Pancreas (tissue), 10 donors: ENCODE measurements at regions not wholly inside any gene's neighbourhood (a gene's known extent, or its start where the extent isn't known, plus 50 kb on each side); places are given as distances from the start of the nearest gene placed in this dataset.
"Not testable (repeated sequence)": the region's sequence is repeated elsewhere in the genome, so short reads cannot be mapped to it uniquely, and the experiment has no call there.

Source experiments
- ATAC-seq, 4 donors: fragments of 200-7000 bp; cut with Tn5 transposase; one replicate each; pipeline versions ENCODE4 v1.8.0 to v1.9.1; 2020; ENCODE audit warnings: mild to moderate bottlenecking in 4 of 4, moderate library complexity in 4 of 4
- DNase-seq, 6 donors: peaks; one replicate each; pipeline ENCODE4 v3.0.0-alpha.2; 2020
- FAIRE-seq: peaks from 2 replicates; lab custom pipeline; 2012; peaks lifted over from hg19 to GRCh38; lab: Jason Lieb, UNC
- H3K27ac ChIP-seq, 4 donors: fragments of 200-600 bp; sonication (generic); 1 replicate in 3 of 4; 2 replicates in 1 of 4; pipeline versions ENCODE4 v1.5.0 to v1.8.0; 2020
- H3K27me3 ChIP-seq, 4 donors: fragments of 200-600 bp; one replicate each; pipeline ENCODE4 v1.8.0; 2021
- H3K36me3 ChIP-seq, 3 donors: fragments of 200-600 bp; sonication (generic) in 1 of 3; one replicate each; pipeline versions ENCODE4 v1.5.0 to v1.8.0; 2020 to 2021
- H3K4me1 ChIP-seq, 3 donors: fragments of 200-600 bp; one replicate each; pipeline ENCODE4 v1.8.0; 2021
- H3K4me3 ChIP-seq, 4 donors: fragments of 200-600 bp; sonication (generic) in 2 of 4; one replicate each; pipeline versions ENCODE4 v1.5.0 to v1.8.0; 2020 to 2021
- H3K9me3 ChIP-seq, 4 donors: fragments of 200-600 bp; one replicate each; pipeline ENCODE4 v1.8.0; 2021
- CTCF ChIP-seq, 4 donors: fragments of 200-600 bp; sonication (generic) in 3 of 4; IDR thresholded peaks; one replicate each; pipeline versions ENCODE4 v1.5.0 to v1.8.0; 2021; ENCODE audit warnings: antibody characterized with exemption in 4 of 4
- WGBS, 2 donors: extraction: QIAGEN DNeasy Blood & Tissue Kit; methylation state at CpG; one replicate each; pipeline ENCODE4 v1.1.7; 2013; 5-methylcytosine and 5-hydroxymethylcytosine counted together
- intact Hi-C, 3 donors: fragments of 100-400 bp; cut with DNase I; formaldehyde crosslinking; loops; one replicate each; pipeline versions ENCODE4 v1.11.1 to v1.14.2; 2022
- donor health status: healthy with polysubstance abuse.
- donor health status: DM: no; HTN: no; CAD: no; lungs with moderate emphysema.
- donor health status: DM: no; HTN: no; CAD: no.
- donor health status: control.
- donor health status: control.
- donor health status: Bipolar disorder and iron deficiency.
- donor health status: DM: yes; HTN: yes; CAD: no.
- donor health status: DM: no; HTN: no; CAD: no.
- donor health status: DM: no; HTN: no; CAD: no.
- donor health status: DM: yes; HTN: yes; CAD: no.

GRCh38 chr11:11717064-11717725, 95.4 kb upstream of the GALNT18 start:
- WGBS, 2 donors = 87 to 93% methylated on average over 15 of the region's 15 CpGs
- FAIRE-seq = no peak
- Histone ChIP-seq H3K36me3 (no peaks in the 10 kb centered on the region), H3K4me3 (no peak overlapping the region), H3K27me3 (no peaks in the 10 kb centered on the region), H3K4me1 (no peaks in the 10 kb centered on the region), H3K27ac (no peak overlapping the region), H3K9me3 (no peaks in the 10 kb centered on the region)
- no peak for ATAC-seq
- TF ChIP-seq CTCF (IDR thresholded peaks at IDR 0.05) = no peak
- DNase-seq = no peak
- intact Hi-C loops = no loop called here

- H3K4me1 ChIP-seq, H3K27me3 ChIP-seq, H3K4me3 ChIP-seq, H3K36me3 ChIP-seq, DNase-seq, ATAC-seq, H3K9me3 ChIP-seq, FAIRE-seq, intact Hi-C loops, H3K27ac ChIP-seq: not testable (repeated sequence)
- 41 to 50% methylated on average over 1 of the region's 1 CpG for WGBS, 2 donors
Observed at GRCh38 chr11:11715075-11715474, 93.3 kb upstream of the GALNT18 start.

DNA sequence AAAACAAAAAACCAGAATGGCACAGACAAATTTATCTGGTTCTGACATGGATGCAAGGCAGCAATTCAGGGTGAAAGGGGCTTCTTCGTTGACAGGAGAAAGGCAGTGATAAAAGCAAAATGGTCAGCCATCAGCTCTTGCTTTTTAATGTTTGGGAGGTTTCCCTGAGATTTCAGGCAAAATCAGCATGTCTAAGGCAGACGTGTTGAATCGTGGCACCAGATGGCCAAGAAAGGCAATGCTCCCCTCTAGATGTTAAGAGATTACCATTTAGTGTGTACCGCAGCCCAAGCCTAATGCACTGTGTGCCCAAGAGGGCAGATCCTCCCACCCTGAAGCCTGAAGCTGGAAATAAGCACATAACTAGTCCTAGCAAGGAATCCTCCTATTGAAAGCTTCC, 88.8 kb upstream of the GALNT18 start:
- FAIRE-seq (no peak), ATAC-seq (no peak)
- no peaks in the 10 kb centered on the region for H3K36me3 ChIP-seq

DNA sequence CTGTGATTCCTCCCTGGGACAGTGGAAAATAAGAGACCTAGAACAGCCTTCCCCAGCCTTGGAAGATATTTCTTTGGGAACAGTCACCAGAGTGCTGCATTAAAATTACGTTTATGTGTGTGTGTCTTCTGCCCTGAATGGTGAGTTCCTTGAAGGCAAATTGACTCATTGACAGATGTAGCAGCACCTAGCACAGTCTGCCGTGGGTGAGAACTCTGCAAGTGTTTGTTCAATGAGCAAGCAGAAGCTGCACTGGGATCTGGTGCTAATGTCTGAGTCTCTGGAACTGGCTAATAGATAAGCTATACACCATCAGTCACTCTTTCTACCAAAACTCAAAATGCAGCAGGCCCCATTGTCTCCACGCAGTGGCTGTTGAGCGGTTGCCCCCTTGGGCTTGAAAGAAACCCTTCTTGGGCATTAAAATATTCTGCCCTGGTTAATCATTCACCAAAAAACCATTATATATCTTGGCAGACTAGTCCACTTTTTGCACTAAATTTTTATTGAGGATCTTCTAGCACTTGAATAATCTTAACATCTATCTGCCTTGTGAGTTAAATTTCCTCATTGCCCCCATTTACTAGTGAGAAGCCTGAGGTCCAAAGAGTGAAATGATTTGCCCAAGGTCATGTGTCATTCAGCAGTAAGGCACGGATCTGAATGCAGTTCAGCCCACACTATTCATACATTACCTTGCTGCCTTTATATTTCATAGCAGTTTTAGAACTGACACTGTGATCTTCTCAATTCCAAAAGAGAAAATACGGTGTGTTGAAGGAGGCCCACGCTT, 87.8 kb upstream of the GALNT18 start:
- ATAC-seq (no peak), FAIRE-seq (no peak), DNase-seq (no peak)
- Histone ChIP-seq H3K9me3 (no peaks in the 10 kb centered on the region), H3K36me3 (no peaks in the 10 kb centered on the region), H3K27me3 (no peaks in the 10 kb centered on the region), H3K4me3 (no peak overlapping the region), H3K4me1 (no peaks in the 10 kb centered on the region), H3K27ac (no peak overlapping the region)
- 53 to 57% methylated on average over 7 of the region's 7 CpGs for WGBS, 2 donors
- no peak for TF ChIP-seq CTCF (IDR thresholded peaks at IDR 0.05)
- intact Hi-C loops = no loop called here

More for the DNA sequence above, 88.8 kb upstream of the GALNT18 start:
- no peak for DNase-seq
- 69% methylated on average over 4 of the region's 4 CpGs for WGBS, 2 donors
- Histone ChIP-seq H3K9me3 (no peaks in the 10 kb centered on the region), H3K4me3 (no peak overlapping the region), H3K4me1 (no peaks in the 10 kb centered on the region), H3K27ac (no peak overlapping the region), H3K27me3 (no peaks in the 10 kb centered on the region)
- TF ChIP-seq CTCF (IDR thresholded peaks at IDR 0.05) = no peak
- intact Hi-C loops = no loop called here

GRCh38 chr11:11708256-11708655, 86.5 kb upstream of the GALNT18 start:
- no peaks in the 10 kb centered on the region for H3K36me3 ChIP-seq
- H3K27ac ChIP-seq = no peak overlapping the region
- no peaks in the 10 kb centered on the region for H3K27me3 ChIP-seq
- FAIRE-seq (no peak), DNase-seq (no peak), ATAC-seq (no peak)
- WGBS, 2 donors = 68 to 71% methylated on average over 1 of the region's 1 CpG
- H3K4me1 ChIP-seq = no peaks in the 10 kb centered on the region
- H3K9me3 ChIP-seq = no peaks in the 10 kb centered on the region
- H3K4me3 ChIP-seq = no peak overlapping the region
- TF ChIP-seq CTCF (IDR thresholded peaks at IDR 0.05) = no peak
- intact Hi-C loops = no loop called here
